HUES48 (cell line): ENCODE measurements at regions not wholly inside any gene's neighbourhood (a gene's known extent, or its start where the extent isn't known, plus 50 kb on each side); places are given as distances from the start of the nearest gene placed in this dataset.

Experiments used
- H3K27ac ChIP-seq: one replicate; pipeline ENCODE4 v1.7.0; 2013; ENCODE audit warnings: low read depth, low read length, inconsistent platforms
- H3K27me3 ChIP-seq: 2 replicates; pipeline ENCODE4 v1.6.1; 2013; ENCODE audit warnings: mild to moderate bottlenecking, low read length; ENCODE audit not compliant: control insufficient read depth, insufficient read depth
- H3K36me3 ChIP-seq: 2 replicates; pipeline ENCODE4 v1.6.1; 2013; ENCODE audit warnings: low read length; ENCODE audit not compliant: control insufficient read depth, insufficient read depth
- H3K4me1 ChIP-seq: 2 replicates; pipeline ENCODE4 v1.6.1; 2013; ENCODE audit warnings: mild to moderate bottlenecking, low read length; ENCODE audit not compliant: control insufficient read depth, insufficient read depth
- H3K4me3 ChIP-seq: 2 replicates; pipeline ENCODE4 v1.5.1; 2013; ENCODE audit warnings: mild to moderate bottlenecking, low read depth, low read length
- H3K9ac ChIP-seq: 2 replicates; pipeline ENCODE4 v1.6.1; 2013; ENCODE audit warnings: mild to moderate bottlenecking, low read depth, low read length, moderate library complexity
- H3K9me3 ChIP-seq: 2 replicates; pipeline ENCODE4 v1.6.1; 2013; ENCODE audit warnings: low read length; ENCODE audit not compliant: control insufficient read depth, insufficient read depth

- Histone ChIP-seq H3K27ac (no peak overlapping the region), H3K9me3 (no peaks in the 10 kb centered on the region), H3K4me3 (no peak overlapping the region), H3K9ac (no peak overlapping the region), H3K4me1 (peaks cover 6% of the 10 kb centered on the region), H3K36me3 (no peaks in the 10 kb centered on the region), H3K27me3 (no peaks in the 10 kb centered on the region)
Measured at GRCh38 chr6:134846031-134846430, 103.9 kb downstream of the ALDH8A1 start.

GRCh38 chr6:134844120-134844519 lies 105.8 kb downstream of the ALDH8A1 start:
- Histone ChIP-seq H3K9me3 (no peaks in the 10 kb centered on the region), H3K27ac (no peak overlapping the region), H3K36me3 (no peaks in the 10 kb centered on the region), H3K9ac (no peak overlapping the region), H3K4me3 (no peak overlapping the region), H3K4me1 (no peaks in the 10 kb centered on the region), H3K27me3 (no peaks in the 10 kb centered on the region)

- Histone ChIP-seq H3K9ac (no peak overlapping the region), H3K4me3 (no peak overlapping the region), H3K9me3 (no peaks in the 10 kb centered on the region), H3K4me1 (no peaks in the 10 kb centered on the region), H3K36me3 (no peaks in the 10 kb centered on the region), H3K27me3 (no peaks in the 10 kb centered on the region), H3K27ac (no peak overlapping the region)
Measured at GRCh38 chr6:134840086-134840867, 109.6 kb downstream of the ALDH8A1 start.

GRCh38 chr6:134835993-134836392 lies 113.9 kb downstream of the ALDH8A1 start:
- H3K9me3 ChIP-seq = no peaks in the 10 kb centered on the region
- no peaks in the 10 kb centered on the region for H3K4me1 ChIP-seq
- no peak overlapping the region for H3K9ac ChIP-seq
- no peaks in the 10 kb centered on the region for H3K36me3 ChIP-seq
- no peaks in the 10 kb centered on the region for H3K27me3 ChIP-seq
- H3K27ac ChIP-seq = no peak overlapping the region
- H3K4me3 ChIP-seq = no peak overlapping the region

GRCh38 chr6:134830940-134831339 lies 119.0 kb downstream of the ALDH8A1 start:
- Histone ChIP-seq H3K4me3 (no peak overlapping the region), H3K9me3 (no peaks in the 10 kb centered on the region), H3K27me3 (no peaks in the 10 kb centered on the region), H3K36me3 (no peaks in the 10 kb centered on the region), H3K9ac (no peak overlapping the region), H3K4me1 (no peaks in the 10 kb centered on the region), H3K27ac (no peak overlapping the region)

GRCh38 chr6:134830194-134830593 lies 119.7 kb downstream of the ALDH8A1 start:
- H3K27me3 ChIP-seq = no peaks in the 10 kb centered on the region
- H3K4me1 ChIP-seq = no peaks in the 10 kb centered on the region
- H3K9me3 ChIP-seq = peaks cover 2% of the 10 kb centered on the region; the same call in 1 of the 2 replicates
- no peak overlapping the region for H3K27ac ChIP-seq
- no peak overlapping the region for H3K4me3 ChIP-seq
- no peak overlapping the region for H3K9ac ChIP-seq
- H3K36me3 ChIP-seq = no peaks in the 10 kb centered on the region

- no peak overlapping the region for H3K27ac ChIP-seq
- no peaks in the 10 kb centered on the region for H3K36me3 ChIP-seq
- H3K4me1 ChIP-seq = no peaks in the 10 kb centered on the region
- no peaks in the 10 kb centered on the region for H3K27me3 ChIP-seq
- no peak overlapping the region for H3K4me3 ChIP-seq
- H3K9ac ChIP-seq = no peak overlapping the region
- peaks cover 3% of the 10 kb centered on the region; the same call in 1 of the 2 replicates for H3K9me3 ChIP-seq
Measured at GRCh38 chr6:134828641-134829040, 121.3 kb downstream of the ALDH8A1 start.

- H3K27me3 ChIP-seq = no peaks in the 10 kb centered on the region
- no peak overlapping the region for H3K9ac ChIP-seq
- no peaks in the 10 kb centered on the region for H3K36me3 ChIP-seq
- no peak overlapping the region for H3K4me3 ChIP-seq
- peaks cover 3% of the 10 kb centered on the region; the same call in 1 of the 2 replicates for H3K9me3 ChIP-seq
- no peaks in the 10 kb centered on the region for H3K4me1 ChIP-seq
- no peak overlapping the region for H3K27ac ChIP-seq
Measured at GRCh38 chr6:134826889-134827737, 122.8 kb downstream of the ALDH8A1 start.

GRCh38 chr6:134823710-134824034 lies 126.2 kb downstream of the ALDH8A1 start:
- peaks cover 3% of the 10 kb centered on the region; the same call in 1 of the 2 replicates for H3K9me3 ChIP-seq
- no peaks in the 10 kb centered on the region for H3K36me3 ChIP-seq
- H3K9ac ChIP-seq = no peak overlapping the region
- H3K27ac ChIP-seq = no peak overlapping the region
- no peaks in the 10 kb centered on the region for H3K27me3 ChIP-seq
- no peak overlapping the region for H3K4me3 ChIP-seq
- H3K4me1 ChIP-seq = no peaks in the 10 kb centered on the region

- no peak overlapping the region for H3K27ac ChIP-seq
- no peaks in the 10 kb centered on the region for H3K27me3 ChIP-seq
- no peaks in the 10 kb centered on the region for H3K4me1 ChIP-seq
- H3K9ac ChIP-seq = no peak overlapping the region
- H3K36me3 ChIP-seq = no peaks in the 10 kb centered on the region
- no peak overlapping the region for H3K4me3 ChIP-seq
- peaks cover 3% of the 10 kb centered on the region; the same call in 1 of the 2 replicates for H3K9me3 ChIP-seq
Measured at GRCh38 chr6:134822920-134823709, 126.8 kb downstream of the ALDH8A1 start.
